D721Med (cell line): ENCODE measurements at regions not wholly inside any gene's neighbourhood (a gene's known extent, or its start where the extent isn't known, plus 50 kb on each side); places are given as distances from the start of the nearest gene placed in this dataset.
A peak's percentile ranks its signal among the peaks of the same experiment; 100 is the strongest.
"Not testable (repeated sequence)": the region's sequence is repeated elsewhere in the genome, so short reads cannot be mapped to it uniquely, and the experiment has no call there.

ENCODE experiments used
- DNase-seq: peaks from one replicate; pipeline ENCODE4 v3.0.0; 2011; ENCODE audit warnings: low spot score; ENCODE audit not compliant: insufficient read length
- FAIRE-seq: peaks from 2 replicates; lab custom pipeline; 2011; peaks lifted over from hg19 to GRCh38; lab: Jason Lieb, UNC
- CTCF ChIP-seq: IDR thresholded peaks from 2 replicates; pipeline ENCODE4 v1.5.1; 2012; ENCODE audit warnings: mild to moderate bottlenecking, control low read depth; ENCODE audit not compliant: insufficient read depth; ENCODE audit errors: missing control alignments

GRCh38 chrX:88024022-88024421 lies 506.4 kb downstream of the KLHL4 start:
- no peak for DNase-seq
- no peak for FAIRE-seq
- no peak for TF ChIP-seq CTCF

GRCh38 chrX:88072339-88073030 lies 554.9 kb downstream of the KLHL4 start:
- FAIRE-seq (no peak), DNase-seq (no peak)
- TF ChIP-seq CTCF = no peak

GRCh38 chrX:88101968-88102367 lies 584.4 kb downstream of the KLHL4 start:
- FAIRE-seq = no peak
- no peak for TF ChIP-seq CTCF

GRCh38 chrX:88135735-88136134 lies 611.3 kb upstream of the CPXCR1 start:
- peak; percentile 96 for FAIRE-seq
- DNase-seq = no peak
- TF ChIP-seq CTCF = peak; percentile 23

More at GRCh38 chrX:88101968-88102367, 584.4 kb downstream of the KLHL4 start:
- no peak for DNase-seq

- FAIRE-seq = no peak
- no peak for DNase-seq
- TF ChIP-seq CTCF = no peak
Measured at GRCh38 chrX:88136328-88136727, 610.7 kb upstream of the CPXCR1 start.

- no peak for TF ChIP-seq CTCF
- FAIRE-seq (no peak), DNase-seq (no peak)
Measured at GRCh38 chrX:88146577-88146976, 600.4 kb upstream of the CPXCR1 start.

- no peak for TF ChIP-seq CTCF
- FAIRE-seq (no peak), DNase-seq (no peak)
Measured at GRCh38 chrX:88170553-88170952, 576.5 kb upstream of the CPXCR1 start.

- not testable (repeated sequence) for FAIRE-seq, DNase-seq
Measured at GRCh38 chrX:88173932-88174440, 573.0 kb upstream of the CPXCR1 start.
